Stimulated activated effector memory CD8-positive, alpha-beta T cell treated with anti-CD3 and anti-CD28 coated beads, Interleukin-12 subunit alpha, Interleukin-12 subunit beta, amount 100 ng/mL, for 72 hours (primary cell): ENCODE measurements at regions not wholly inside any gene's neighbourhood (a gene's known extent, or its start where the extent isn't known, plus 50 kb on each side); places are given as distances from the start of the nearest gene placed in this dataset.
A peak's percentile ranks its signal among the peaks of the same experiment; 100 is the strongest.
"Not testable (repeated sequence)": the region's sequence is repeated elsewhere in the genome, so short reads cannot be mapped to it uniquely, and the experiment has no call there.

Experiments
- ATAC-seq: fragments of 150-1000 bp; cut with Tn5 transposase; 2 replicates; pipeline ENCODE4 v1.10.0; 2021
- DNase-seq, 2 donors: peaks; one replicate each; pipeline ENCODE4 v3.0.0; 2021 to 2022; ENCODE audit warnings: low spot score in 2 of 2
- H3K27ac Mint-ChIP-seq: one replicate; pipeline ENCODE4 v1.8.0; 2022; ENCODE audit warnings: mild to moderate bottlenecking, mixed read lengths
- H3K36me3 Mint-ChIP-seq: one replicate; pipeline ENCODE4 v1.8.0; 2022; ENCODE audit warnings: mild to moderate bottlenecking, mixed read lengths
- H3K4me1 Mint-ChIP-seq: one replicate; pipeline ENCODE4 v1.8.0; 2022; ENCODE audit warnings: mixed read lengths
- H3K4me3 Mint-ChIP-seq: one replicate; pipeline ENCODE4 v1.8.0; 2022; ENCODE audit warnings: mild to moderate bottlenecking, mixed read lengths
- H3K9me3 Mint-ChIP-seq: one replicate; pipeline ENCODE4 v1.8.0; 2022; ENCODE audit warnings: mixed read lengths

GRCh38 chr7:69531050-69531449, 67.2 kb upstream of the AUTS2 start:
- ATAC-seq (no peak), DNase-seq (no peak)
- Mint-ChIP-seq H3K36me3 (no peaks in the 10 kb centered on the region), H3K4me3 (no peak overlapping the region), H3K9me3 (no peaks in the 10 kb centered on the region), H3K27ac (no peak overlapping the region), H3K4me1 (no peaks in the 10 kb centered on the region)

DNA sequence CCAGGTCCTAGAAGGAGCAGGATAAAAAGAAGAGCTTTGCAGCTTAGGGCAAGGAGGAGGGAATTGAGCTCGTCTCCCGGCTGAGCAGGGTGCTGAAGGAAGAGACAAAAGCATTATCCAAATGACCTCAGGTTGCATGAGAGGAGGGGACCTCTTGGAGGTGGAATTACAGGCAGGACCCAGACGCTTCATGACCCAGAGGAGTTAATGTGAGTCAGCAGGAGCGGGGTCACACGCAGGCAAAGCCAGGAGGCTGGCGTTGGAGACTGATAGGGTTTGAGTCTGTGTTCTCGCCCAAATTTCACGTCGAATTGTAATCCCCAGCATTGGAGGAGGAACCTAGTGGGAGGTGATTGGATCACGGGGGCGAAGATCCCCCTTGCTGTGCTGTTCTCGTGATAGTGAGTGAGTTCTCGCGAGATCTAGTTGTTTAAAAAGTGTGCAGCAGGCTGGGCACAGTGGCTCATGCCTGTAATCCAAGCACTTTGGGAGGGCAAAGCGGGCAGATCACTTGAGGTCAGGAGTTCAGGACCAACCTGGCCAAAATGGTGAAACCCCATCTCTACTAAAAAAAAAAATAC, 63.7 kb upstream of the AUTS2 start:
- Mint-ChIP-seq H3K4me3 (no peak overlapping the region), H3K4me1 (no peaks in the 10 kb centered on the region), H3K9me3 (no peaks in the 10 kb centered on the region), H3K27ac (no peak overlapping the region), H3K36me3 (no peaks in the 10 kb centered on the region)
- no peak for ATAC-seq
- DNase-seq = no peak

DNA sequence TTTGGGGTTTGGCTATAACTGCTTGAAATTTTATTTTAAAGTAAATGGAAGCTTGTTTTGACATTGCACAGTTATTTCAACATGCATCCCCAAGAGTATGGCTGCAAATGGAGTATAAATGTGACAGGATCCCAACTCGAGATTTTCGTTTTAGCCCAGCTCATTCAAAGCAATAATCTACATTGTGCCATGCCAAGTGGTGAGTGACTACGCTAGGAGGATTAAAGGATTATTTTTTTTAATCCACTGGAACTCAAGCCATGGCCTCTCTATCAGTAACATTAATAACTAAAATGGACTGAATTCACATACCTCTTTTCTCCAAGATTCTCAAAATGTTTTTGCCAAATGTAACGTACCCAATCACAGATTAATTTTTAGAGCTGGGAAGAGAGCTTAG, 60.6 kb upstream of the AUTS2 start:
- Mint-ChIP-seq H3K4me3 (no peak overlapping the region), H3K9me3 (no peaks in the 10 kb centered on the region), H3K36me3 (no peaks in the 10 kb centered on the region), H3K27ac (no peak overlapping the region), H3K4me1 (no peaks in the 10 kb centered on the region)
- DNase-seq (no peak), ATAC-seq (no peak)

DNA sequence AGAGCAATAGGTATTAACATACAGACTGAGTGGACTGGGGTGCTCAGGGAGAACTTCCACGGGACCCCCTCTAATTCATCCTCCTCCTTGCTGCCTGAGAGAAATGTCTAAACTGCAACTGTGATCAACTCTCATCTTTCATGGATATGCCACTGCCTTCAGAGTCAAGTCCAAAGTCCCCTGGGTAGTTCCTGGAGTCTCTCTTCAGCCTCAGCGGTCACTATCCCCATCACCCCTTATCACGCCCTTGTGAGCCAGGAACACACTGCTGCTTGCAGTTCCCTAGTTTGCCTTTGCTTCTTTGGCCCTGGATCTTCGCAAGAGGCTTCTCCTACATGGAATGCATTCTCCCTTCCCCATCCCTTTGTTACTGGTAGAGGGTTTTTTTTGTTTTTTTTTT, 58.7 kb upstream of the AUTS2 start:
- H3K36me3 Mint-ChIP-seq = no peaks in the 10 kb centered on the region
- no peaks in the 10 kb centered on the region for H3K9me3 Mint-ChIP-seq
- H3K27ac Mint-ChIP-seq = no peak overlapping the region

DNA sequence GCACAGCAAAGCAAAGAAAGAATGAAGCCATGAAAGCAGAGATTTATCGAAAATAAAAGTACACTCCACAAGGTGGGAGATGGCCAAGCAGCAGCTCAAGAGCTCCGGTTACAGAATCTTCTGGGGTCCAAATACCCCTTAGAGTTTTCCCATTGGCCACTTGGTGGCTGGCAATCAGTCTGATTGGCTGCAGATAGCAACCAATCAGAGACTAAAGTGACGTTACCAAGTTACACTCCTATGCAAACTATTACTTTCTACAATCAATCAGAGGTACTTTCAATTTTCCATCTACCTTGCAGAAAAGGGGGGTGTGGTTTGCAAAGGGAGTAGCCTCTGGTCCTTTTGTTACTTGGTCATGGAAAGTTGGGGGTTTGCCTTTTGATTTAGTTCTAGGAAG, 58.0 kb upstream of the AUTS2 start:
- no peak for DNase-seq

More for the DNA sequence above, 58.7 kb upstream of the AUTS2 start:
- no peak for DNase-seq
- ATAC-seq = no peak
- Mint-ChIP-seq H3K4me1 (no peaks in the 10 kb centered on the region), H3K4me3 (no peak overlapping the region)

GRCh38 chr7:69541779-69542432, 56.4 kb upstream of the AUTS2 start:
- H3K4me1 Mint-ChIP-seq, H3K9me3 Mint-ChIP-seq, H3K4me3 Mint-ChIP-seq, H3K36me3 Mint-ChIP-seq, H3K27ac Mint-ChIP-seq, ATAC-seq, DNase-seq: not testable (repeated sequence)

More for the DNA sequence above, 58.0 kb upstream of the AUTS2 start:
- no peak overlapping the region for H3K4me3 Mint-ChIP-seq
- no peaks in the 10 kb centered on the region for H3K9me3 Mint-ChIP-seq
- no peaks in the 10 kb centered on the region for H3K36me3 Mint-ChIP-seq
- no peaks in the 10 kb centered on the region for H3K4me1 Mint-ChIP-seq
- no peak for ATAC-seq
- no peak overlapping the region for H3K27ac Mint-ChIP-seq

DNA sequence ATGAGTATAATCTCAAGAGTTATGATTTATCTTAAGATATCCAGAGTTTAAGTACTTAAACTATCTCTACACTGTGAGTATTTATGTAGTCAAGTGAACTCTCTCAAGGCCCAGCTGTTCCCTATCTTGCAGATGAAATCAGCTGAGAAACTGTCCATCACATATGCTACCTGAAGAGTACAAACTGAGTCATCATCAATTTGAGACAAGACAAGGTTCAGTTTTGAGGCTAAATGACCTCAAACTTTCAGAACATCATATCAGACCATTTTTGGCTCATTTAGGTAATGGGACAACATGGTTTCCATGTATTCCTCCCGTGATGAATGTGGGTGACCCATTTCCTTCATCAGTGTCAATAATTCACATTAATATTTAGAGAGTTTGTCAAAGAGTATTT, 53.1 kb upstream of the AUTS2 start:
- no peaks in the 10 kb centered on the region for H3K9me3 Mint-ChIP-seq
- no peak for DNase-seq
- ATAC-seq = peak; percentile 51
- no peak overlapping the region for H3K27ac Mint-ChIP-seq
- no peaks in the 10 kb centered on the region for H3K36me3 Mint-ChIP-seq
- H3K4me1 Mint-ChIP-seq = no peaks in the 10 kb centered on the region
- H3K4me3 Mint-ChIP-seq = no peak overlapping the region
